HG03378 (cell line): ENCODE measurements at regions not wholly inside any gene's neighbourhood (a gene's known extent, or its start where the extent isn't known, plus 50 kb on each side); places are given as distances from the start of the nearest gene placed in this dataset.
"Not testable (repeated sequence)": the region's sequence is repeated elsewhere in the genome, so short reads cannot be mapped to it uniquely, and the experiment has no call there.

Experiments used
- ATAC-seq: cut with Tn5 transposase; IDR thresholded peaks from one replicate; pipeline ENCODE4 v1.9.1; 2021; ENCODE audit warnings: mild to moderate bottlenecking, moderate library complexity; ENCODE audit not compliant: unreplicated experiment

DNA sequence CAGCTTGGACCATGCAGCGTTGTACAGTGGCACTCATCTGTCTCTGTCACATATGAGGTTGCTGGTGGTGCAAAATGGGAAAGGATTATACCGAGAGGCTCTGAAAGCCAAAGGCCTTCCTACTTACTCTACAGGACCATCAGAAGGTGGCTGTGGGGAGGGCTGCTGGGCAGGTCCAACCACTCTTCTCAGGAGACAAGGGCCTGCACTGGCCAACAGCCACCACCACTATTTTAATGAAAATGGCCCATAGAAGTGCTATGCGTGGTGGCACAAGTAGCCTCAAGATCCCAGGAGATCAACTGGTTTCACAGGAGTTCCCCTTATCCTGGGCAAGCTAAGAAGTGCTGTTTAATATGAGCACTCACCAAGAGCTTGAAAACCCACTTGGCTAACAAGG is 52.3 kb downstream of the MRPL57 start:
- ATAC-seq: no peak

DNA sequence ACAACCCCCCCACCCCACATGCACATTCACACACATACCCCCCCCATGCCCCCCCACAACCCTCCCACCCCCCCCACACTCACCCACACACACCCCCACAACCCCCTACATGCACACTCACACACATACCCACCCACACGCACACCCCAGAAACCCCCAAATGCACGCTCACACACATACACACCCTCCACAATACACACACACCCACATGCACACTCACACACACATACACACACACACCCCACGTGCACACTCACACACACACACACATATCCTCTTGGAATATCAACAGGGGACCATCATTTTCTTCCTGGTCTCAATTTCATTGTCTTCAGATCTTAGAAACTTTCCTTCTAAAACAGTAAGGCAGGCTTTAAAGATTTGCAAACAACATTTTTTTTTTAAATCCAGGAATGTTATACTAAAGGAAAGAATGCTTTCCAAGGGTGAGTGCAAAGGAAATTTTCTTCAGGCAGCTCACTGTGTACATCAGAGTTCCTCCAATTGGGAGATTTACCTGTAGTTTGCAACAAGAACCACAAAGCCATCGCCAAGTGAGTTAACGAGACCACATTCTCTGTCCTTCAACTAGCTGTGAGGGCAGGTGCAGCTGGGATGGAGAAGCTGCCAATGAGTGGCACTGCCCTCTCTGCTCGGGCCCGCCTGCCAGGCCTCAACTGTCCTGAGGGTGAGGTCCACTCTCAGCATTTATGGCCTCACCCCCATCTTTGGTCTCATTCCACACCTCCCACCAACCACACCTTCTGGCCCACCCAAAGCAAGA is 53.0 kb downstream of the MRPL57 start:
- no peak for ATAC-seq

- ATAC-seq: no peak
These were observed 54.1 kb downstream of the MRPL57 start for GRCh38 chr13:21230516-21230915.

- ATAC-seq: no peak
These were observed 55.0 kb downstream of the MRPL57 start for GRCh38 chr13:21231426-21231940.

- no peak for ATAC-seq
These were observed 55.7 kb downstream of the MRPL57 start for GRCh38 chr13:21232196-21232595.

DNA sequence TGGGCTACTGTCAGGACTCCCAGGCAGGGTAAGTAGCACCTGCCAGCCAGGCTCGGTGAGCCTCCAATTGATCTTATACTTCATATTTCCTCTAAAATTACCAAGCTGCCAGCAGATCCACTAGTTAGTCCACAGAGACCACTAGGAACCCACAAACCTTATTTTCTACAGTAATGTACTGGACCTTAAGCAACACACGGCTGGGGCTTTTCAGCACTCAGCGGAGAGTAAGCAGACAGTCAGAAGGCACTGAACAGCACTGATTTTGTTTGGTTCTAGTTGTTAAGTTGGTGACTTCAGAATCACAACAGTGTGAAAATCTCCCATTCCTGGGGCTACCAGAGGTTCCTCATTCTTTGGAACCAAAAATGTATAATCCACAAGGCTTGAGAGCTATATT is 56.1 kb downstream of the MRPL57 start:
- no peak for ATAC-seq

GRCh38 chr13:21233086-21233485 is 56.6 kb downstream of the MRPL57 start:
- ATAC-seq: no peak

DNA sequence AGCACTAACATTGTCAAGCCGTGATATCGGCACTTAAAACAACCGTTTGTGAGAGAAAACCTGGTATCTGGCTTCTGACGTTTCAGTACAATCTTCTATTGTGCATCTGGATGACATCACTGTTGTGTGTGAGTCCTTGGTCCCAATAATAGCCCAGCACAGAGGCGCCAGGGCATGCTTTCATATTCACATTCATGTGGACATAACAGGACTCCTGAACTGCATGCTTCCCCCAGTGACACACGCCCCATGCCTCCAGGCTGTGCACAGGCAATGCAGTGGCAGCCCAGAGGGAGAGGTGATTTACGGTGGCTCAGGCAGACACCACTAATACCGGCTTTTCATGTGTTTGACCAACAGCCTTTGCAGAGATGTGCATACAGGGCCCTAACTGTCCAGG is 58.1 kb downstream of the MRPL57 start:
- no peak for ATAC-seq

- no peak for ATAC-seq
These were observed 58.7 kb downstream of the MRPL57 start for GRCh38 chr13:21235174-21235573.

GRCh38 chr13:21237081-21237480 is 60.6 kb downstream of the MRPL57 start:
- no peak for ATAC-seq

DNA sequence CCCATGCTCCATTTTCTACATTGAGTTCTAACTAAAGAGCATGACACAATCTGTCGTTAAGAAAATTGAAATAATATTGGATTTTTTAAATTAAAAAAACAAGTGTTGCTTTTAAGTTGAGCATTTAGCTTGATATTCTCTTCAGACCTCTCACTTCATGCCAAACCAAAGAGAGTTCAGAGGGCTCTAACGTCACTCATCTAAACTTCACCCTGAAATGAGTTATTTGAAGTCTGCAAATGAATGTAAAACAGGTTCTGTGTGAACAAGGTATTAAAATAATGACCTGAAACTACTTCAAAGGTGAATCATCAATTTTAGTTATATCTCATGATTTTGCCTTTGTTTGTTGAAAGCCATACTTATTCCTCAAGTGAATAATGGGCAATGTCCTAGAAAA is 61.8 kb downstream of the MRPL57 start:
- no peak for ATAC-seq

GRCh38 chr13:21240586-21240985 is 64.1 kb downstream of the MRPL57 start:
- no peak for ATAC-seq

GRCh38 chr13:21242236-21242635 is 65.8 kb downstream of the MRPL57 start:
- no peak for ATAC-seq

GRCh38 chr13:21243045-21243897 is 66.8 kb downstream of the MRPL57 start:
- ATAC-seq: no peak

GRCh38 chr13:21243898-21244184 is 67.4 kb downstream of the MRPL57 start:
- not testable (repeated sequence) for ATAC-seq

GRCh38 chr13:21246761-21247452 is 70.4 kb downstream of the MRPL57 start:
- no peak for ATAC-seq

- ATAC-seq: no peak
These were observed 79.9 kb downstream of the MRPL57 start for GRCh38 chr13:21256351-21256761.

DNA sequence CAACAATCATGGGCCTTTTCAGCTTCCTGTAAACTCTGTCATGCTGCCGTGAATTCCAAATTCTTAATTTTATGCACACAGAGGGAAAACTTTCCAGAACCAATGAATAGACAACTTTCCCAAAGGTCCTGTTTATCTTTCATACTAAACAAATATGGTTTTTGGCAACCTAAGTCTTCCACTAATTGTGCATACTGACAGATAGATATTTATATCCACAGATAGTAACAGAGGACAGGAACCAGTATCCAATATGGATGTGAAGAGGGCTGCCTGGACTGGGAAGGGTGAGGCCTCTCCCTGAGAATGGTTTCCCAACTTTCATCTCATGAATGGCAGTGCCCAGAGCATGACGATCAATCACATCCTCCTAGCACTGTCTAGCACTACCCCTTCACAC is 80.4 kb downstream of the MRPL57 start:
- ATAC-seq: no peak

- ATAC-seq: no peak
These were observed 83.4 kb downstream of the MRPL57 start for GRCh38 chr13:21259571-21260455.

- ATAC-seq: not testable (repeated sequence)
These were observed 84.3 kb downstream of the MRPL57 start for GRCh38 chr13:21260561-21261290.
